SU-DHL-6 (cell line): ENCODE measurements at regions not wholly inside any gene's neighbourhood (a gene's known extent, or its start where the extent isn't known, plus 50 kb on each side); places are given as distances from the start of the nearest gene placed in this dataset.

Source experiments
- CTCF ChIP-seq: fragments of 200-600 bp; sonication (generic); IDR thresholded peaks from one replicate; pipeline ENCODE4 v1.5.1; 2017; ENCODE audit warnings: antibody characterized with exemption, mild to moderate bottlenecking, low read length, moderate library complexity; ENCODE audit not compliant: insufficient read depth, poor library complexity, severe bottlenecking
- EZH2phosphoT487 ChIP-seq: fragments of 200-600 bp; sonication (generic), shearing (Covaris generic); conservative IDR thresholded peaks from 2 replicates; pipeline ENCODE4 v1.6.1; 2018; ENCODE audit warnings: mild to moderate bottlenecking, antibody characterized with exemption, low read length, moderate library complexity, mixed read lengths

- no peak for TF ChIP-seq CTCF
- TF ChIP-seq EZH2phosphoT487: no peak
Measured at GRCh38 chr6:27662769-27663168, 189.9 kb upstream of the ZNF184 start.
